Keratinocyte (primary cell): ENCODE measurements at regions not wholly inside any gene's neighbourhood (a gene's known extent, or its start where the extent isn't known, plus 50 kb on each side); places are given as distances from the start of the nearest gene placed in this dataset.

ENCODE experiments used
- DNase-seq: peaks from one replicate; pipeline ENCODE4 v3.0.0-alpha.2; 2011; ENCODE audit warnings: low read depth, missing footprints, low spot score
- FAIRE-seq: peaks from 2 replicates; lab custom pipeline; 2011; peaks lifted over from hg19 to GRCh38; lab: Jason Lieb, UNC
- H2AFZ ChIP-seq: 2 replicates; pipeline ENCODE4 v1.6.0; 2012; ENCODE audit warnings: low read length, control low read depth, inconsistent platforms; ENCODE audit not compliant: control insufficient read depth
- H3K27ac ChIP-seq: 2 replicates; pipeline ENCODE4 v1.5.1; 2011; ENCODE audit warnings: low read length; ENCODE audit not compliant: control insufficient read depth, insufficient read depth
- H3K27me3 ChIP-seq: 3 replicates; pipeline ENCODE4 v1.6.0; 2011; ENCODE audit warnings: low read length; ENCODE audit not compliant: control insufficient read depth, insufficient read depth; ENCODE audit errors: extremely low read depth
- H3K36me3 ChIP-seq, 2 experiments: 2 replicates in 1 of 2; 3 replicates in 1 of 2; pipeline ENCODE4 v1.5.1; 2011; ENCODE audit warnings: low read length in 2 of 2, mild to moderate bottlenecking in 1 of 2; ENCODE audit not compliant: control insufficient read depth in 2 of 2, insufficient read depth in 2 of 2; ENCODE audit errors: extremely low read depth in 1 of 2
- H3K4me1 ChIP-seq: 3 replicates; pipeline ENCODE4 v1.5.1; 2011; ENCODE audit warnings: low read length; ENCODE audit not compliant: control insufficient read depth, insufficient read depth; ENCODE audit errors: extremely low read depth
- H3K4me2 ChIP-seq: 3 replicates; pipeline ENCODE4 v1.6.0; 2011; ENCODE audit warnings: low read depth, low read length; ENCODE audit not compliant: control insufficient read depth, insufficient read depth; ENCODE audit errors: extremely low read depth
- H3K4me3 ChIP-seq, 3 experiments: fragments of 200-600 bp in 1 of 3; sonication (generic) in 1 of 3; 2 replicates in 2 of 3; 3 replicates in 1 of 3; pipeline ENCODE4 v1.5.1; 2011 to 2016; ENCODE audit warnings: low read length in 3 of 3, mild to moderate bottlenecking in 3 of 3, control low read depth in 2 of 3, inconsistent platforms in 1 of 3, low read depth in 1 of 3, mixed read lengths in 1 of 3, mixed run types in 1 of 3, moderate library complexity in 1 of 3; ENCODE audit not compliant: control insufficient read depth in 2 of 3, insufficient read depth in 2 of 3; ENCODE audit errors: extremely low read depth in 1 of 3
- H3K79me2 ChIP-seq: 2 replicates; pipeline ENCODE4 v1.6.0; 2012; ENCODE audit warnings: low read length; ENCODE audit not compliant: control insufficient read depth, insufficient read depth
- H3K9ac ChIP-seq: 3 replicates; pipeline ENCODE4 v1.6.0; 2011; ENCODE audit warnings: low read length; ENCODE audit not compliant: control insufficient read depth, insufficient read depth; ENCODE audit errors: extremely low read depth
- H3K9me1 ChIP-seq: 3 replicates; pipeline ENCODE4 v1.6.0; 2011; ENCODE audit warnings: low read length; ENCODE audit not compliant: control insufficient read depth, insufficient read depth; ENCODE audit errors: extremely low read depth
- H3K9me3 ChIP-seq: 2 replicates; pipeline ENCODE4 v1.5.1; 2012; ENCODE audit warnings: low read depth, low read length; ENCODE audit not compliant: control insufficient read depth
- H4K20me1 ChIP-seq: 3 replicates; pipeline ENCODE4 v1.6.0; 2011; ENCODE audit warnings: low read length; ENCODE audit not compliant: control insufficient read depth, insufficient read depth; ENCODE audit errors: extremely low read depth
- CTCF ChIP-seq, 3 experiments: IDR thresholded peaks in 1 of 3; conservative IDR thresholded peaks in 1 of 3; optimal IDR thresholded peaks in 1 of 3; 2 replicates in 2 of 3; 3 replicates in 1 of 3; pipeline versions ENCODE3 to v1.5.1; 2011; ENCODE audit warnings: low read length in 3 of 3, mild to moderate bottlenecking in 3 of 3, moderate library complexity in 2 of 3, control low read depth in 1 of 3, inconsistent platforms in 1 of 3; ENCODE audit not compliant: insufficient read depth in 2 of 3; ENCODE audit errors: extremely low read depth in 1 of 3
- EZH2 ChIP-seq: IDR thresholded peaks from one replicate; pipeline ENCODE4 v1.6.1; 2012; ENCODE audit warnings: inconsistent platforms, mild to moderate bottlenecking, low read length, moderate library complexity
- dilution Hi-C: fragments of 300-500 bp; cut with MboI; formaldehyde crosslinking; loops from one replicate; pipeline ENCODE4 v1.7.0; 2020; ENCODE audit warnings: low sequenced_read_pairs; ENCODE audit not compliant: extremely low pct_ligation_motif_present

GRCh38 chr6:104596091-104596490 is 263.6 kb downstream of the HACE1 start:
- Histone ChIP-seq H3K9me1 (no peaks in the 10 kb centered on the region), H3K79me2 (no peaks in the 10 kb centered on the region), H3K9me3 (no peaks in the 10 kb centered on the region), H3K4me1 (no peaks in the 10 kb centered on the region), H3K4me3 (no peak overlapping the region), H3K27ac (no peak overlapping the region), H3K27me3 (no peaks in the 10 kb centered on the region), H3K36me3 (no peaks in the 10 kb centered on the region), H4K20me1 (no peaks in the 10 kb centered on the region), H2AFZ (no peak overlapping the region), H3K9ac (no peak overlapping the region), H3K4me2 (no peak overlapping the region)
- DNase-seq (no peak), FAIRE-seq (no peak)
- TF ChIP-seq EZH2 (no peak), CTCF (optimal IDR thresholded peaks at IDR 0.05 in 1 of 3, IDR thresholded peaks at IDR 0.05 in 1 of 3, conservative IDR thresholded peaks at IDR 0.05 in 1 of 3; ENCODE audit: extremely low read depth in 1 of 3, insufficient read depth in 2 of 3, low read length in 3 of 3) (no peak)
- dilution Hi-C loops = no loop called here

- DNase-seq = no peak
- H3K9me3 ChIP-seq = no peaks in the 10 kb centered on the region
- H3K4me2 ChIP-seq = no peak overlapping the region
- FAIRE-seq = no peak
- no peak overlapping the region for H3K4me3 ChIP-seq
- TF ChIP-seq CTCF (optimal IDR thresholded peaks at IDR 0.05 in 1 of 3, IDR thresholded peaks at IDR 0.05 in 1 of 3, conservative IDR thresholded peaks at IDR 0.05 in 1 of 3; ENCODE audit: extremely low read depth in 1 of 3, insufficient read depth in 2 of 3, low read length in 3 of 3) (no peak), EZH2 (no peak)
- no peaks in the 10 kb centered on the region for H4K20me1 ChIP-seq
- H3K79me2 ChIP-seq = no peaks in the 10 kb centered on the region
- no peak overlapping the region for H2AFZ ChIP-seq
- dilution Hi-C loops = no loop called here
- no peaks in the 10 kb centered on the region for H3K9me1 ChIP-seq
- no peak overlapping the region for H3K27ac ChIP-seq
- H3K36me3 ChIP-seq = no peaks in the 10 kb centered on the region
- no peaks in the 10 kb centered on the region for H3K27me3 ChIP-seq
- no peaks in the 10 kb centered on the region for H3K4me1 ChIP-seq
- no peak overlapping the region for H3K9ac ChIP-seq
Observed at GRCh38 chr6:104595311-104595820, 264.4 kb downstream of the HACE1 start.
